Superior temporal gyrus (tissue), 1 donor: ENCODE measurements at regions not wholly inside any gene's neighbourhood (a gene's known extent, or its start where the extent isn't known, plus 50 kb on each side); places are given as distances from the start of the nearest gene placed in this dataset.
"Not testable (repeated sequence)": the region's sequence is repeated elsewhere in the genome, so short reads cannot be mapped to it uniquely, and the experiment has no call there.

Experiments used
- DNase-seq: peaks from one replicate; pipeline ENCODE4 v3.0.0-alpha.2; 2016; ENCODE audit errors: extremely low spot score

- DNase-seq, result no peak
These were observed 215.2 kb upstream of the NOCT start for GRCh38 chr4:138800421-138800820.

- no peak for DNase-seq
These were observed 217.2 kb upstream of the NOCT start for GRCh38 chr4:138798404-138798803.

GRCh38 chr4:138797646-138798045 is 217.9 kb upstream of the NOCT start:
- DNase-seq, result no peak

- DNase-seq, result no peak
These were observed 218.8 kb upstream of the NOCT start for GRCh38 chr4:138796761-138797160.

GRCh38 chr4:138790706-138791340 is 224.8 kb upstream of the NOCT start:
- no peak for DNase-seq

- no peak for DNase-seq
These were observed 225.8 kb upstream of the NOCT start for GRCh38 chr4:138789796-138790195.

GRCh38 chr4:138788857-138789256 is 226.7 kb upstream of the NOCT start:
- no peak for DNase-seq

GRCh38 chr4:138788267-138788790 is 227.3 kb upstream of the NOCT start:
- no peak for DNase-seq

GRCh38 chr4:138779761-138780160 is 235.8 kb upstream of the NOCT start:
- DNase-seq, result not testable (repeated sequence)

- DNase-seq, result peak; percentile 22
These were observed 239.7 kb upstream of the NOCT start for GRCh38 chr4:138775890-138776289.

- DNase-seq, result no peak
These were observed 240.1 kb upstream of the NOCT start for GRCh38 chr4:138775489-138775888.

- DNase-seq, result no peak
These were observed 240.6 kb upstream of the NOCT start for GRCh38 chr4:138774940-138775339.

GRCh38 chr4:138774125-138774524 is 241.5 kb upstream of the NOCT start:
- not testable (repeated sequence) for DNase-seq

GRCh38 chr4:138773321-138773720 is 242.3 kb upstream of the NOCT start:
- no peak for DNase-seq

- no peak for DNase-seq
These were observed 243.2 kb upstream of the NOCT start for GRCh38 chr4:138772366-138772765.

GRCh38 chr4:138770818-138771217 is 244.8 kb upstream of the NOCT start:
- no peak for DNase-seq

- DNase-seq, result no peak
These were observed 249.2 kb upstream of the NOCT start for GRCh38 chr4:138766332-138766731.

- no peak for DNase-seq
These were observed 250.1 kb upstream of the NOCT start for GRCh38 chr4:138765442-138765841.

GRCh38 chr4:138761638-138762220 is 253.9 kb upstream of the NOCT start:
- DNase-seq, result no peak

- DNase-seq, result no peak
These were observed 256.1 kb upstream of the NOCT start for GRCh38 chr4:138759554-138759902.

GRCh38 chr4:138758876-138759553 is 256.6 kb upstream of the NOCT start:
- DNase-seq, result no peak

GRCh38 chr4:138758196-138758595 is 257.4 kb upstream of the NOCT start:
- DNase-seq, result no peak

- no peak for DNase-seq
These were observed 258.1 kb upstream of the NOCT start for GRCh38 chr4:138757432-138757831.
